HG03460 (cell line): ENCODE measurements at regions not wholly inside any gene's neighbourhood (a gene's known extent, or its start where the extent isn't known, plus 50 kb on each side); places are given as distances from the start of the nearest gene placed in this dataset.

Source experiments
- ATAC-seq: cut with Tn5 transposase; IDR thresholded peaks from one replicate; pipeline ENCODE4 v1.9.1; 2021; ENCODE audit not compliant: unreplicated experiment

GRCh38 chr3:95055288-95055687 is 992.4 kb downstream of the NSUN3 start:
- no peak for ATAC-seq

- no peak for ATAC-seq
Observed at GRCh38 chr3:95082191-95082590, 1019.3 kb downstream of the NSUN3 start.

DNA sequence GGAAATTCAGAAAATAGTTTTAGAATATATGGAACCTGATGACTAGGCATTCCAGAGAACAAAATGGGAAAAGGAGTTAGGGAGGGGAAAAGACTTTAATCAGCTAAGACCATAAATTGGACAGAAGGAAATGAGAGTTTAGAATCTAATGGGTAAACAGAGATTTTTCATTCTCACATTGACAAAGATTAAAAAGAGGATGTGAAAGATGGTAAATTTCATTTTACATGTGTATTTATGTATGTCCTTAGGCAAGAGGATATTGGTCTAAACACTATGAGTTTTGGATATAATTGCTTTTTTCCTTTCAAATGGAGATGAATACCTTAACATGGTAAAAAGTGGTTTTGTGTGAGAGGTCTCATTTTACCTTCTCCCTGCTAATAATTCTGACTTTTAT is 1021.9 kb downstream of the NSUN3 start:
- ATAC-seq, result no peak

GRCh38 chr3:95088464-95088863 is 1025.6 kb downstream of the NSUN3 start:
- ATAC-seq, result no peak

DNA sequence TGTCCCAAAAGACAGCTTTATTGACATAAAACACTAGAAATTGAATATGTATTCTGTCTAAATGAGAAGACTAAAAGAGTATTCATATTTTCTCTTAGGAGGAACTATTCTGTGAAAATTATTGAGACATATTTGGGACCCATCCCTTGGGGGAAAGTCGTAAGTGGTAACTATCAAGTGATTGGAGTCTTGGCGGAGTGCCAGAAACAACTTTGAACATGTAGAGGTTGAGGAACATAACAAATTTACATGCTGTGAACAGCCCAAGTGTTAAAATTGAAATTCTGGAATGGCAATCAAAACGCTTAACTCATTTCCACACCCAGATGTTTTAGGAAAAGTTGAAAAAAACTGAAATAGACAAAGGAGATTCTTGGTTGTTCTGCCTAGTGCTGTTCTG is 1034.6 kb downstream of the NSUN3 start:
- no peak for ATAC-seq

- no peak for ATAC-seq
Observed at GRCh38 chr3:95120921-95121320, 1058.1 kb downstream of the NSUN3 start.

DNA sequence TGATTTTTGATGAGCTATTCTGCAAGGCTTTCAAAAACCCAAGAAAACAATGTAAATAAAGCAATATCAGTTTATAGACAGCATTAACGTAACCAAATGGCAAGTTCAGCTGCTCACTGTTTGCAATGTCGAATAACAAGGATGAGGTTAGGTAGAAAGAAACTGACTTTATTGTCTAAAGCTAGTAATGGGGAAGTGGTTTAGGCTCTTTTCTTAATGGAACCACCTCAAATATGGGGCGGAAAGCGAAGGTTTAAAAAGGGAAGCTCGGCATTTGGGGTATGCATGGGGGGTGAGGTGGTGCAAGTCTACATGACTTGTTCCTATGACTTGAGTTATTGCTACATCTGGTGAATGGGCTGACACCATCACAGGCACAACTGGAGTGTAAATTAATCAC is 1060.2 kb downstream of the NSUN3 start:
- no peak for ATAC-seq

DNA sequence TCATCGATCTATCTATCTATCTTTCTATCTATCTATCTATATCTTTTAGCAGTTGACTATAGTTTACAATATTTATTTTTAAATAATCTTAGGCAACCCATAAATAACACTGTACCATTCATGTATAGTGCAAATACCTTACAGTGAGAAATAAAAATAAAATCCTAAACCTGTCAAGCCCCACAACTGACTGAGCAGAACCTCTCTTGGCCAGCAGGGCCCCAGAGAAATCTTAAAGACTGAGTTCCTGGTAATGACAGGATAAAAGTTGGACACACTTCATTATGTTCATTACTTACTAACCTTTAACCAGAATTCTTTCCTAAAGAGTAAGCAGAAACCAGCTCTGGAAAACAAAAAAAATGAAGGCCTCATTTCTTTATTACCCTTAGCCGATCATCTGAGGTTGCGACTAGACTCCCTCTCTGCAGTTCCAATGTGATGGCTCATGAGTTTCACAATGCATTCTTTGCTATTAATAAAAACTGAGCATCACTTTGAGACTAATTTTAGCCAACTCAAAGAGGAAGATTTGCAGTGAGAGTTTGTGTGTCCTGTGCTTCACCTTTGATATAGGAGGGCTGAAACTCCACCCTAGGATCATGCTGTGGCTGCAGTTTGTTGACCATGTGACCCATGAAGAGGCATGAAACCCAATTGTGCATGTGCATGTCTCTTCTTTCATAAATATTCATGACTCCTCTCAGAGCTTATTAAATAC is 1072.0 kb downstream of the NSUN3 start:
- no peak for ATAC-seq

GRCh38 chr3:95148107-95148506 is 1085.2 kb downstream of the NSUN3 start:
- no peak for ATAC-seq

GRCh38 chr3:95151590-95151989 is 1088.7 kb downstream of the NSUN3 start:
- no peak for ATAC-seq

DNA sequence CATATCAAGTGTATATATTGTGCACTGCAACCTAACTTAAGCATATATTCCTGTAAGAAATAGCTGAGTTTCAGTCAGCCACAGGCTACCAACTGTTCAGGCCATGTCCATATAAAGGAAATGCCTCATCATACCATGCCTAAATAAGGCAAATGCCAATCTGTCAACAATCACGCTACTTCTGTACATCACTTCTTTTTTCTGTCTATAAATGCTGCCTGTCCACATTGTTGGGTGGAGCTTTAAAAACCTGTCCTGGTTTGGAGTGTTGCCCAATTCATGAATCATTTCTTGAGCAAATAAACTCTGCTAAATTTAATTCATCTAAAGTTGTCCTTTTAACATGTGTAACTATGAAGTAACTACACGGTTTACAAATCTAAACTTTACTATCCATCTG is 1091.9 kb downstream of the NSUN3 start:
- ATAC-seq, result no peak

DNA sequence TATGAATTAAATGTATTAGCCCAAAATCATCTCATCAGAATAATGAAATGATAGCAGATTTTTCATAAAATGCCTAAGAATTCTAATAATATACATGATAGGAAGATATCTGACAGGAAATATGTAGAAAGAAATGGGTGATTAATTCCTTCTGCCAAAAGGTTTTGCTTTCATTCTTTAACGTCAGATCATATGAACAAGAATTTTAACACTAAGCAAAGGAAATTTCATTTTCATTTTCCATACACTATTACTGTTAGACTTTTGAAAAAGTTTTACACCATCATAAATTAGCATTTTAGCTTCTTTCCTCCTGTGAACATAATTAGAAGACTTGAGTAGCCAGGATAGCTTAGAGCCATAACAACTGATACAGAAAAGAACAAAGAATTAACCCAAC is 1099.9 kb downstream of the NSUN3 start:
- ATAC-seq, result no peak

DNA sequence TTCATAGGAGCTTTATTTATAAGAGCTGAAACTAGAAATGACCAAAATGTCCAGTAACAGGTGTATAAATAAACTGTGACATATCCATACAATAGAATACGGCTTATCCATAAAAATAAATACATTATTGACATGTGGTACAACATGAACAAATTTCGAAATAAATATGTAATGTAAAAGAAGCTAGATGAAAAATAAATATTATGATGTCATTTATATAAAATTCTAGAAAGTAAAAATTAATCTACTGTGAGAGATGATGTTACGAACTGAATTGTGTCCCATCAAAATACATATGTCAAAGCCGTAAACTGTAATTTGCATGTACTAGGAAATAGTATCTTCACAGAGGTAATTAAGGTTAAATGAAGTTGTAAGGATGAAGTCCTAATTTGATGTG is 1104.9 kb downstream of the NSUN3 start:
- ATAC-seq, result no peak

- ATAC-seq, result no peak
Observed at GRCh38 chr3:95168526-95168925, 1105.7 kb downstream of the NSUN3 start.

DNA sequence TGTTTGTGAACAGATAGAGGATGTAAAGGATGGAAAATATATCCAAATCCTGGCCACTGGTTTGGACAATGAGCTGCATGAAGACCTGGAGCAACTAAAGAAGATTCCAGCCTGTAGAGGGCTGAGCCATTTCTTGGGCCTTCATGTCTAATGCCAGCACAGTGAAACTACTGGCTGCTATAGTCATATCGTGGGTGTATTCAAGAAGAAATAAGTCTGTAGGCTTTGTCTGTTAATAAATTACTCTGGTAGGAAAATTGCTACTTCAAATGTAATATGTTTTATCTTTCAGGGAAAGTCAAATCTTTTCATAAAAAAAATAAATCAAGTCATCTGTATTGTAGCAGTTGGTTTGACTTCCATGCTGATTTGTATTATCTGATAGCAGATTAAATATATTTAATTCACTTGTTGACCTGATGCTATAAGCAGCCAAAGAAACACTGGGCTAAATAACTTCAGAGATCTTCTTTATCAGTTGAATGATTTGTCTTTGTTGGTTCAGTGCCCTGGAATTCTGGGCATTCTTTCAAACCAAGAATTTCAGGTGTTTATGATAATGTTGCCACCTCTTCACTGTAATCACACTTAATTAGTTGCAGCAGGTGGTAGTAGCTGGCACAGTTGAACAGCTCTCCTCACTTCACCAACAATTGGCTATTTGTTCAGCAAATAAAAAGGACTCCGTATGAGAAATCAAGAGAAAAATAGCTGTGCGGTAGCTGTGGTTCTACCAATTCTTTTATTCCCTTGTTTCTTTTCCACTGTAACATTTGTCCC is 1109.5 kb downstream of the NSUN3 start:
- no peak for ATAC-seq

- no peak for ATAC-seq
Observed at GRCh38 chr3:95177096-95177495, 1114.2 kb downstream of the NSUN3 start.

GRCh38 chr3:95184038-95184437 is 1121.2 kb downstream of the NSUN3 start:
- no peak for ATAC-seq

DNA sequence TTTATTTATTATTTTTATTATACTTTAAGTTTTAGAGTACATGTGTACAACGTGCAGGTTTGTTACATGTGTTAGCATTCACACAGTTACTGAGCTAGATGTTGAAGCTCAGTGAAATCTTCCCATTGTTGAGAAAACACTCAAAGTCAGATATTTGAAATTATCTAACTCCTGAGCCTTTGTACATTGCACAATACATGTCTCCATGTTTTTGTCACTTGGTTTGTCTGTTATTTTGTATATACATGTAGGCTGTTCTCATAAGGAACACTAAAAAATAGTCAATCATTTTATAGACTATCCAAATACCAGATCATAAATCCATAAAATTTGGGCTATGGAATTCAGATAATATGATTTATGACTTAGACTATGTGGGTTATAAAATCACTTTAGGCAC is 1126.5 kb downstream of the NSUN3 start:
- ATAC-seq, result no peak

- ATAC-seq, result no peak
Observed at GRCh38 chr3:95197661-95198060, 1134.8 kb downstream of the NSUN3 start.

GRCh38 chr3:95200384-95200783 is 1137.5 kb downstream of the NSUN3 start:
- ATAC-seq, result no peak

DNA sequence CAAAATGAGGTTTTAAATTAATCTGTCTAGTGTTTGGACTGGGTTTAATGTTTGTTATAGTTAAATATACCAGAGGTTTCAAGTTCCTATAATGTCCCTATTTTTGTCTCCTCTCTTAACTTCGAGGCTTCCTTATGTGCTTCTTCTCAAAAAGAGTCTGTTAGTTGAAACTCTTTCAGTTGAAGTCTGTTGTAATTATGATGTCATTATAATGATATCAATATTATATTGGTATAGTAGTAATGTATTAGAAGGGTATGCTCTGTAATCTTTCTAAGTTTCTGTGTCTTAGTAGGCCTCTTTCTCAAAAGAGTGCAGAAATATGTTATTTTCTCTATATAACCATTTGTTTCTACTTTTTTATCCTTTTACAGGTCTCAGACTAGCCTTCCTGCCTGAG is 1148.0 kb downstream of the NSUN3 start:
- no peak for ATAC-seq

DNA sequence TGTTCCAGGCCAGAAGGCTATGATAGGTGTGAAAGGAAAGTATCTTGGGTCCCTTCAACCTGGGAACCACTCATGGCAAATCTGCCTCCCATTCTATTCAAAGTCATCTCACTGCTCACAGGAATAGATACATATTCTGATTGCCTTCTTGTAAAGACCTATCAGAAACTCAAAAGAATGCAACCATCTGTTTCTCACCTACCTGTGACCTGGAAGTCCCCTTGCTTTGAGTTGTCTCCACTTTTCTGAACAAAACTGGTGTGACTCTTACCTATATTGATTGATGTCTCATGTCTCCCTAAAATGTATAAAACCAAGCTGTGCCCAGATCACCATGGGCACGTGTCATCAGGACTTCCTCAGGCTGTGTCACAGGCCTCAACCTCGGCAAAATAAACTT is 1149.3 kb downstream of the NSUN3 start:
- no peak for ATAC-seq
